ENCODE measurements at regions not wholly inside any gene's neighbourhood (a gene's known extent, or its start where the extent isn't known, plus 50 kb on each side); places are given as distances from the start of the nearest gene placed in this dataset.

DNA sequence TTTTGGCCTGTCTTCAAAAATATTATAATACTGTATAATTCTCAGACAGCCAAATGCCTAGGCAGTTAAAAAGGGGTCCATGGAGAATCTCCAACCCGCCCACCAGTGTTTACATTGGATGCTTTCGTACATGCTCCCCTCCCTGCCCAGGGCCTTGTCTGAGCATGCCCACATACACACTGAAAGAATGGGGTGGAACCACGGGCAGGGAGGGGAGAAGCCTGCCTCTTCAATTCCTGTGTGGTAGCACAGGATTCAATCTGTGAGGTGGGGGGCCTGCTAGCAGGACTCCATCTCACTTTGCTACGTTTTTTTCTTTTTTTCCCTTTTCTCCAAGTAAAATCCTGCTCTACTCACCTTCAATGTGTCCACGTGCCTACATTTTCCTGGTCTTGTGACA is 314.7 kb upstream of the GRAMD2B start:
- DNase-seq = no peak
- Mint-ChIP-seq H3K36me3 (ENCODE audit: insufficient read depth, unreplicated experiment) (no peaks in the 10 kb centered on the region), H3K27ac (ENCODE audit: unreplicated experiment) (no peak overlapping the region), H3K4me3 (ENCODE audit: low read depth, unreplicated experiment) (no peak overlapping the region), H3K4me1 (ENCODE audit: low read depth, unreplicated experiment) (peaks cover 20% of the 10 kb centered on the region), H3K27me3 (ENCODE audit: unreplicated experiment) (no peaks in the 10 kb centered on the region), H3K9me3 (ENCODE audit: low read depth, unreplicated experiment) (peaks cover 6% of the 10 kb centered on the region)
- TF ChIP-seq, protein P1, sequence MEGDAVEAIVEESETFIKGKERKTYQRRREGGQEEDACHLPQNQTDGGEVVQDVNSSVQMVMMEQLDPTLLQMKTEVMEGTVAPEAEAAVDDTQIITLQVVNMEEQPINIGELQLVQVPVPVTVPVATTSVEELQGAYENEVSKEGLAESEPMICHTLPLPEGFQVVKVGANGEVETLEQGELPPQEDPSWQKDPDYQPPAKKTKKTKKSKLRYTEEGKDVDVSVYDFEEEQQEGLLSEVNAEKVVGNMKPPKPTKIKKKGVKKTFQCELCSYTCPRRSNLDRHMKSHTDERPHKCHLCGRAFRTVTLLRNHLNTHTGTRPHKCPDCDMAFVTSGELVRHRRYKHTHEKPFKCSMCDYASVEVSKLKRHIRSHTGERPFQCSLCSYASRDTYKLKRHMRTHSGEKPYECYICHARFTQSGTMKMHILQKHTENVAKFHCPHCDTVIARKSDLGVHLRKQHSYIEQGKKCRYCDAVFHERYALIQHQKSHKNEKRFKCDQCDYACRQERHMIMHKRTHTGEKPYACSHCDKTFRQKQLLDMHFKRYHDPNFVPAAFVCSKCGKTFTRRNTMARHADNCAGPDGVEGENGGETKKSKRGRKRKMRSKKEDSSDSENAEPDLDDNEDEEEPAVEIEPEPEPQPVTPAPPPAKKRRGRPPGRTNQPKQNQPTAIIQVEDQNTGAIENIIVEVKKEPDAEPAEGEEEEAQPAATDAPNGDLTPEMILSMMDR (IDR thresholded peaks at IDR 0.05; ENCODE audit: unreplicated experiment) = no peak
- CTCF ChIA-PET = no interaction called here
- BruUV-seq (replicated peaks) = no TSS peak
- intact Hi-C loops (cut with micrococcal nuclease; ENCODE audit: unreplicated experiment) = no loop called here

GRCh38 chr5:126115059-126115629 is 308.1 kb upstream of the GRAMD2B start:
- Mint-ChIP-seq H3K4me1 (ENCODE audit: low read depth, unreplicated experiment) (no peaks in the 10 kb centered on the region), H3K4me3 (ENCODE audit: low read depth, unreplicated experiment) (no peak overlapping the region), H3K27me3 (ENCODE audit: unreplicated experiment) (no peaks in the 10 kb centered on the region), H3K27ac (ENCODE audit: unreplicated experiment) (no peak overlapping the region), H3K36me3 (ENCODE audit: insufficient read depth, unreplicated experiment) (no peaks in the 10 kb centered on the region), H3K9me3 (ENCODE audit: low read depth, unreplicated experiment) (peaks cover 6% of the 10 kb centered on the region)
- intact Hi-C loops (cut with micrococcal nuclease; ENCODE audit: unreplicated experiment) = no loop called here
- BruUV-seq (replicated peaks) = no TSS peak
- TF ChIP-seq, protein P1 (IDR thresholded peaks at IDR 0.05; ENCODE audit: unreplicated experiment) = no peak
- CTCF ChIA-PET = no interaction called here
- no peak for DNase-seq

GRCh38 chr5:126117044-126117443 is 306.2 kb upstream of the GRAMD2B start:
- H3K4me1 Mint-ChIP-seq (ENCODE audit: low read depth, unreplicated experiment) = no peaks in the 10 kb centered on the region
- BruUV-seq (replicated peaks) = no TSS peak
- no peaks in the 10 kb centered on the region for H3K36me3 Mint-ChIP-seq (ENCODE audit: insufficient read depth, unreplicated experiment)
- intact Hi-C loops (cut with micrococcal nuclease; ENCODE audit: unreplicated experiment) = no loop called here
- H3K27me3 Mint-ChIP-seq (ENCODE audit: unreplicated experiment) = no peaks in the 10 kb centered on the region
- H3K9me3 Mint-ChIP-seq (ENCODE audit: low read depth, unreplicated experiment) = peaks cover 6% of the 10 kb centered on the region
- CTCF ChIA-PET = no interaction called here
- H3K27ac Mint-ChIP-seq (ENCODE audit: unreplicated experiment) = no peak overlapping the region
- H3K4me3 Mint-ChIP-seq (ENCODE audit: low read depth, unreplicated experiment) = no peak overlapping the region
- no peak for DNase-seq
- TF ChIP-seq, protein P1 (IDR thresholded peaks at IDR 0.05; ENCODE audit: unreplicated experiment) = no peak

DNA sequence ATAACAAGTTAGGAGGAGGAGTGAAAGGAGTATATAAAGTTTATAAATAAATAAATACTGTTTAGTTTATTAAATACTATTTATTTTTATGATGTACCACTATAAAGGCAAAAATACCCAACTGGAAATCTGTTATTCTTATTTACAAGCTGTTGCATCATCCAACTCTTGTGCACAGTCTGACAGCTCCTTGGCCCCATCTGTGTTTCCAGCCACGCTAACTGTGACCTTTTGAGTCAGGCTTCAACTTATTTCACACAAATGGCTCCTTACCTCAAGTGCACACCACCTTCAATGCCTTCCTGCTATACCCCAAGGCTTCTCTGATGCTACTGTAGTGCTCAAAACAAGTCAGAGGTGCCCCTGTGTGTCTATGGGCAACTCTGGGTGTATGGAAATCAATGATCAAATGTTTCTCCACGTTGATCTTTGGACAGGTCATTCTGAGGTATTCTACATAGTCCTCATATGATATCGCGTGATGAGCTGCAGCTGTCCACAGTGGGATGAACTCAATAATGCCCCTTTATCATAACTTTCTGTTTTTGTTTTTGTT is 303.2 kb upstream of the GRAMD2B start:
- BruUV-seq (replicated peaks) = no TSS peak
- H3K4me1 Mint-ChIP-seq (ENCODE audit: low read depth, unreplicated experiment) = no peaks in the 10 kb centered on the region
- no peak for DNase-seq
- H3K36me3 Mint-ChIP-seq (ENCODE audit: insufficient read depth, unreplicated experiment) = no peaks in the 10 kb centered on the region
- intact Hi-C loops (cut with micrococcal nuclease; ENCODE audit: unreplicated experiment) = no loop called here
- H3K27ac Mint-ChIP-seq (ENCODE audit: unreplicated experiment) = no peak overlapping the region
- CTCF ChIA-PET = interaction anchor here (0.6 kb wide), 1 partner anchor 636 kb away, joined by 3 read pairs; no protein-coding TSS in a partner anchor
- H3K4me3 Mint-ChIP-seq (ENCODE audit: low read depth, unreplicated experiment) = no peak overlapping the region
- H3K9me3 Mint-ChIP-seq (ENCODE audit: low read depth, unreplicated experiment) = no peaks in the 10 kb centered on the region
- TF ChIP-seq, protein P1 (IDR thresholded peaks at IDR 0.05; ENCODE audit: unreplicated experiment) = no peak
- no peaks in the 10 kb centered on the region for H3K27me3 Mint-ChIP-seq (ENCODE audit: unreplicated experiment)
